ENCODE measurements at regions not wholly inside any gene's neighbourhood (a gene's known extent, or its start where the extent isn't known, plus 50 kb on each side); places are given as distances from the start of the nearest gene placed in this dataset.
"Not testable (repeated sequence)": the region's sequence is repeated elsewhere in the genome, so short reads cannot be mapped to it uniquely, and the experiment has no call there.

DNA sequence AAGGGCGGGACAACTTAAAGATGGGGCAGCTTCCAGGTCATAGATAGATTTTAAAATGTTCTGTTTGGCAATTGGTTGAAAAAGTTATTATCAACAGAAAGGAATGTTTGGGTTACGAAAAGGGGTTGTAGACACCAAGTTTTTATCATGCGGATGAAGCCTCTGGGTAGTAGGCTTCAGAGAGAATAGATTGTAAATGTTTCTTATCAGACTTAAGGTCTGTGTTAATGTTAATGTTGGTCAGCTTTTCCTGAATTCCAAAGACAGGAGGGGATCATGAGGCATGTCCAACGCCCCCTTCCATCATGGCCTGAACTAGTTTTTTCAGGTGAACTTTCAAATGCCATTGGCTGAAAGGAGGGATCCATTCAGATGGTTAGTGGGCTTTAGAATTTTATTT is 84.2 kb upstream of the KIF5B start:
- 95% methylated on average over 4 of the region's 4 CpGs for WGBS

DNA sequence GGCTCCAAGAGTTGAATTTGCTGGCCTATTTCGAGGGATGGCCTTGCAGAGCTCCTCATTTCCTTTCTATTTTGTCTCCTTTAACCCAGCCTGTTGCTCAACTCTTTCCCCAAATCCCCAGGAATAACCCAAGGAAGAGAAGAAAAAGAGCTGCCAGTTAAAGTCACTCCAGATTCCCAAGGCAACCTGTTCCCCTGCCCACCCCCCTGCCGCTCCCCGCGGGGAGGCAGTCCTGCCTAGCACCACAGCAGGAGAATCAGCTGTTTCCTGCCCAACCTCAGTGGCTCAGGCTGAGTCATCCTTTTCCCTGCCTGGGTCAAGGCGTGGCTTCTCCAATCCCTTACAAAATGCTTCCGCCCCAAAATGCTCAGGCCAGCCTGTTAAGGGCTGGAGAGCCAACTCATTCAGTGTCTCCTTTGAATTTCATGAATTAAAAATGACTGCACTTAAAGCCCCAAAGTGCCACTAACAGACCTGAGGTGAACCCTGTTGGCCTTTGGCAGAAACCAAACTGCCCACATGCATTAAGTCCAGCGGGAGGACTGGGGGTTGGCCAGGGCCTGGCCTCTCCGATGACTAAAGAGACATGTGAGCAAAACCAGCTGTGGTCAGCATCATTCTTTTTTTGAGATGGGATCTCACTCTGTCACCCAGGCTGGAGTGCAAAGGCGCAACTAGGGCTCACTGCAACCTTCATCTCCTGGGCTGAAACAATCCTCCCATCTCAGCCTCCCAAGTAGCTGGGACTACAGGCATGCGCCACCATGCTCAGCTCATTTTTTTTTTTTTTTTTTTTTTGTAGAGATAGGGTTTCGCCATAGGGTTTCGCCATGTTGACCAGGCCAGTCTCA is 83.2 kb upstream of the KIF5B start:
- H3K14ac ChIP-seq (ENCODE audit: low read length in 2 of 2): no peak overlapping the region
- no peak overlapping the region for H3K4ac ChIP-seq (ENCODE audit: low read depth in 1 of 2, low read length in 2 of 2)
- no peak overlapping the region for H2AFZ ChIP-seq (ENCODE audit: low read depth, low read length)
- peak overlapping the region; percentile 96 for H3K27ac ChIP-seq (ENCODE audit: low read length, poor library complexity, severe bottlenecking)
- peak overlapping the region; percentile 24 for H4K8ac ChIP-seq (ENCODE audit: low read length)
- 7% methylated on average over 9 of the region's 12 CpGs for WGBS
- no peak overlapping the region for H3K23ac ChIP-seq (ENCODE audit: low read length in 2 of 2)
- H3K36me3 ChIP-seq (ENCODE audit: control insufficient read depth in 1 of 2, insufficient read depth in 2 of 2, low read depth in 1 of 2, low read length in 2 of 2): no peaks in the 10 kb centered on the region
- peak overlapping the region; percentile 85 for H2BK5ac ChIP-seq (ENCODE audit: low read depth, low read length, poor library complexity, severe bottlenecking)
- H3K9ac ChIP-seq (ENCODE audit: low read length): peak overlapping the region; percentile 70
- H3K18ac ChIP-seq (ENCODE audit: low read depth in 1 of 2, low read length in 2 of 2): peak overlapping the region in 1 of 2 experiments; percentile 81
- peaks cover 10% of the 10 kb centered on the region for H3K4me1 ChIP-seq (ENCODE audit: control insufficient read depth, insufficient read depth, low read depth, low read length)
- H3K4me2 ChIP-seq (ENCODE audit: low read length, poor library complexity, severe bottlenecking): peak overlapping the region; percentile 2
- H2BK120ac ChIP-seq (ENCODE audit: low read depth, low read length): no peak overlapping the region
- H3K9me3 ChIP-seq (ENCODE audit: control insufficient read depth, low read length): no peaks in the 10 kb centered on the region
- peak overlapping the region in 1 of 2 experiments; percentile 82 for H2BK12ac ChIP-seq (ENCODE audit: low read length in 2 of 2)
- no peak overlapping the region for H3K4me3 ChIP-seq (ENCODE audit: insufficient read depth in 1 of 2, low read depth in 1 of 2, low read length in 2 of 2)
- H4K91ac ChIP-seq (ENCODE audit: low read length): peak overlapping the region; percentile 78
- no peak overlapping the region for H2AK5ac ChIP-seq (ENCODE audit: low read length, severe bottlenecking)
- H2BK15ac ChIP-seq (ENCODE audit: low read depth, poor library complexity, severe bottlenecking): no peak overlapping the region
- DNase-seq: peak; percentile 95
- H3K79me1 ChIP-seq (replicated peaks; ENCODE audit: low read length, poor library complexity, severe bottlenecking): no peaks in the 10 kb centered on the region
- H3K27me3 ChIP-seq (ENCODE audit: control insufficient read depth in 1 of 2, insufficient read depth in 1 of 2, low read length in 2 of 2): no peaks in the 10 kb centered on the region

More for the DNA sequence above, 84.2 kb upstream of the KIF5B start:
- no peak overlapping the region for H2AFZ ChIP-seq (ENCODE audit: low read depth, low read length)
- H2BK15ac ChIP-seq (ENCODE audit: low read depth, poor library complexity, severe bottlenecking): no peak overlapping the region
- H3K79me1 ChIP-seq (replicated peaks; ENCODE audit: low read length, poor library complexity, severe bottlenecking): no peaks in the 10 kb centered on the region
- no peak overlapping the region for H3K4ac ChIP-seq (ENCODE audit: low read depth in 1 of 2, low read length in 2 of 2)
- H3K18ac ChIP-seq (ENCODE audit: low read depth in 1 of 2, low read length in 2 of 2): no peak overlapping the region
- H4K8ac ChIP-seq (ENCODE audit: low read length): no peak overlapping the region
- H3K14ac ChIP-seq (ENCODE audit: low read length in 2 of 2): no peak overlapping the region
- H3K4me2 ChIP-seq (ENCODE audit: low read length, poor library complexity, severe bottlenecking): no peak overlapping the region
- H3K4me3 ChIP-seq (ENCODE audit: insufficient read depth in 1 of 2, low read depth in 1 of 2, low read length in 2 of 2): peak overlapping the region in 1 of 2 experiments; percentile 25
- no peaks in the 10 kb centered on the region for H3K9me3 ChIP-seq (ENCODE audit: control insufficient read depth, low read length)
- H2BK5ac ChIP-seq (ENCODE audit: low read depth, low read length, poor library complexity, severe bottlenecking): no peak overlapping the region
- no peak overlapping the region for H3K27ac ChIP-seq (ENCODE audit: low read length, poor library complexity, severe bottlenecking)
- peak overlapping the region; percentile 70 for H3K9ac ChIP-seq (ENCODE audit: low read length)
- no peak overlapping the region for H2BK120ac ChIP-seq (ENCODE audit: low read depth, low read length)
- no peak overlapping the region for H3K23ac ChIP-seq (ENCODE audit: low read length in 2 of 2)
- peaks cover 10% of the 10 kb centered on the region for H3K4me1 ChIP-seq (ENCODE audit: control insufficient read depth, insufficient read depth, low read depth, low read length)
- DNase-seq: no peak
- H2AK5ac ChIP-seq (ENCODE audit: low read length, severe bottlenecking): peak overlapping the region; percentile 37
- H3K27me3 ChIP-seq (ENCODE audit: control insufficient read depth in 1 of 2, insufficient read depth in 1 of 2, low read length in 2 of 2): no peaks in the 10 kb centered on the region
- H4K91ac ChIP-seq (ENCODE audit: low read length): no peak overlapping the region
- H3K36me3 ChIP-seq (ENCODE audit: control insufficient read depth in 1 of 2, insufficient read depth in 2 of 2, low read depth in 1 of 2, low read length in 2 of 2): no peaks in the 10 kb centered on the region
- no peak overlapping the region for H2BK12ac ChIP-seq (ENCODE audit: low read length in 2 of 2)

GRCh38 chr10:32136927-32137326 is 80.7 kb upstream of the KIF5B start:
- H3K4ac ChIP-seq (ENCODE audit: low read depth in 1 of 2, low read length in 2 of 2); H3K27me3 ChIP-seq (ENCODE audit: control insufficient read depth in 1 of 2, insufficient read depth in 1 of 2, low read length in 2 of 2); H2BK12ac ChIP-seq (ENCODE audit: low read length in 2 of 2); H3K4me3 ChIP-seq (ENCODE audit: insufficient read depth in 1 of 2, low read depth in 1 of 2, low read length in 2 of 2); H3K14ac ChIP-seq (ENCODE audit: low read length in 2 of 2); H4K8ac ChIP-seq (ENCODE audit: low read length); H3K79me1 ChIP-seq (replicated peaks; ENCODE audit: low read length, poor library complexity, severe bottlenecking); H2BK120ac ChIP-seq (ENCODE audit: low read depth, low read length); H2AFZ ChIP-seq (ENCODE audit: low read depth, low read length); H2BK5ac ChIP-seq (ENCODE audit: low read depth, low read length, poor library complexity, severe bottlenecking); H4K91ac ChIP-seq (ENCODE audit: low read length); H3K27ac ChIP-seq (ENCODE audit: low read length, poor library complexity, severe bottlenecking); H3K4me1 ChIP-seq (ENCODE audit: control insufficient read depth, insufficient read depth, low read depth, low read length); H3K9me3 ChIP-seq (ENCODE audit: control insufficient read depth, low read length); H3K23ac ChIP-seq (ENCODE audit: low read length in 2 of 2); H3K4me2 ChIP-seq (ENCODE audit: low read length, poor library complexity, severe bottlenecking); H3K36me3 ChIP-seq (ENCODE audit: control insufficient read depth in 1 of 2, insufficient read depth in 2 of 2, low read depth in 1 of 2, low read length in 2 of 2); H2BK15ac ChIP-seq (ENCODE audit: low read depth, poor library complexity, severe bottlenecking); H2AK5ac ChIP-seq (ENCODE audit: low read length, severe bottlenecking); H3K9ac ChIP-seq (ENCODE audit: low read length); H3K18ac ChIP-seq (ENCODE audit: low read depth in 1 of 2, low read length in 2 of 2): not testable (repeated sequence)
- peak; percentile 65 for DNase-seq
- 65% methylated on average over 7 of the region's 7 CpGs for WGBS

DNA sequence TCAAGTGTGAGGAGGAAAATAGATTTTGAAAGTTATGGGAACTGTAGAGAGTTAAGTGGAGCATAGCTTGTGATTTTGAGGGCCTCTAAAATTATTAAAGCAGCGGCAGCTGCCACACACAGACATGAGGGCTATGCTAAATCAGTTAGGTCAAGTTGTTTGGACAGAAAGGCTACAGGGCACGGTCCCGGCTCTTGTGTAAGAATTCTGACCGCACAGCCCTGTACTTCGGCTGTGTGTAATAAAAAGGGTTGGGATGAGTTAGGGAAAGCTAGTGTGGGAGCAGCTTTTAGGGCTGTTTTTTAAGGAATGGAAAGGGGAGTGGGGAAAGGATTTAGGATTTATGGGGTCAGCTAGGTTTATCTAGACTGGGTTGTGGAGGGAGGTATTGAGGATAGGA is 79.6 kb upstream of the KIF5B start:
- whole genome bisulfite sequencing: 34% methylated on average over 5 of the region's 5 CpGs
- H3K23ac ChIP-seq (ENCODE audit: low read length in 2 of 2); H3K14ac ChIP-seq (ENCODE audit: low read length in 2 of 2); H3K4me1 ChIP-seq (ENCODE audit: control insufficient read depth, insufficient read depth, low read depth, low read length); H3K9ac ChIP-seq (ENCODE audit: low read length); H3K4ac ChIP-seq (ENCODE audit: low read depth in 1 of 2, low read length in 2 of 2); H3K79me1 ChIP-seq (replicated peaks; ENCODE audit: low read length, poor library complexity, severe bottlenecking); H2AFZ ChIP-seq (ENCODE audit: low read depth, low read length); H2BK15ac ChIP-seq (ENCODE audit: low read depth, poor library complexity, severe bottlenecking); H2BK5ac ChIP-seq (ENCODE audit: low read depth, low read length, poor library complexity, severe bottlenecking); H3K27ac ChIP-seq (ENCODE audit: low read length, poor library complexity, severe bottlenecking); H4K91ac ChIP-seq (ENCODE audit: low read length); H3K27me3 ChIP-seq (ENCODE audit: control insufficient read depth in 1 of 2, insufficient read depth in 1 of 2, low read length in 2 of 2); H3K18ac ChIP-seq (ENCODE audit: low read depth in 1 of 2, low read length in 2 of 2); H3K4me3 ChIP-seq (ENCODE audit: insufficient read depth in 1 of 2, low read depth in 1 of 2, low read length in 2 of 2); H2AK5ac ChIP-seq (ENCODE audit: low read length, severe bottlenecking); H3K4me2 ChIP-seq (ENCODE audit: low read length, poor library complexity, severe bottlenecking); H2BK12ac ChIP-seq (ENCODE audit: low read length in 2 of 2); H3K36me3 ChIP-seq (ENCODE audit: control insufficient read depth in 1 of 2, insufficient read depth in 2 of 2, low read depth in 1 of 2, low read length in 2 of 2); H3K9me3 ChIP-seq (ENCODE audit: control insufficient read depth, low read length); H2BK120ac ChIP-seq (ENCODE audit: low read depth, low read length); H4K8ac ChIP-seq (ENCODE audit: low read length): not testable (repeated sequence)
- DNase-seq: peak; percentile 46

Measured in mesenchymal stem cell (in vitro differentiated cells and primary cell).